Pancreas (tissue), 10 donors: ENCODE measurements at regions not wholly inside any gene's neighbourhood (a gene's known extent, or its start where the extent isn't known, plus 50 kb on each side); places are given as distances from the start of the nearest gene placed in this dataset.

Experiments
- ATAC-seq, 4 donors: fragments of 200-7000 bp; cut with Tn5 transposase; one replicate each; pipeline versions ENCODE4 v1.8.0 to v1.9.1; 2020; ENCODE audit warnings: mild to moderate bottlenecking in 4 of 4, moderate library complexity in 4 of 4
- DNase-seq, 6 donors: peaks; one replicate each; pipeline ENCODE4 v3.0.0-alpha.2; 2020
- FAIRE-seq: peaks from 2 replicates; lab custom pipeline; 2012; peaks lifted over from hg19 to GRCh38; lab: Jason Lieb, UNC
- H3K27ac ChIP-seq, 4 donors: fragments of 200-600 bp; sonication (generic); 1 replicate in 3 of 4; 2 replicates in 1 of 4; pipeline versions ENCODE4 v1.5.0 to v1.8.0; 2020
- H3K27me3 ChIP-seq, 4 donors: fragments of 200-600 bp; one replicate each; pipeline ENCODE4 v1.8.0; 2021
- H3K36me3 ChIP-seq, 3 donors: fragments of 200-600 bp; sonication (generic) in 1 of 3; one replicate each; pipeline versions ENCODE4 v1.5.0 to v1.8.0; 2020 to 2021
- H3K4me1 ChIP-seq, 3 donors: fragments of 200-600 bp; one replicate each; pipeline ENCODE4 v1.8.0; 2021
- H3K4me3 ChIP-seq, 4 donors: fragments of 200-600 bp; sonication (generic) in 2 of 4; one replicate each; pipeline versions ENCODE4 v1.5.0 to v1.8.0; 2020 to 2021
- H3K9me3 ChIP-seq, 4 donors: fragments of 200-600 bp; one replicate each; pipeline ENCODE4 v1.8.0; 2021
- CTCF ChIP-seq, 4 donors: fragments of 200-600 bp; sonication (generic) in 3 of 4; IDR thresholded peaks; one replicate each; pipeline versions ENCODE4 v1.5.0 to v1.8.0; 2021; ENCODE audit warnings: antibody characterized with exemption in 4 of 4
- WGBS, 2 donors: extraction: QIAGEN DNeasy Blood & Tissue Kit; methylation state at CpG; one replicate each; pipeline ENCODE4 v1.1.7; 2013; 5-methylcytosine and 5-hydroxymethylcytosine counted together
- intact Hi-C, 3 donors: fragments of 100-400 bp; cut with DNase I; formaldehyde crosslinking; loops; one replicate each; pipeline versions ENCODE4 v1.11.1 to v1.14.2; 2022
- donor health status: healthy with polysubstance abuse.
- donor health status: DM: no; HTN: no; CAD: no; lungs with moderate emphysema.
- donor health status: DM: no; HTN: no; CAD: no.
- donor health status: control.
- donor health status: control.
- donor health status: Bipolar disorder and iron deficiency.
- donor health status: DM: yes; HTN: yes; CAD: no.
- donor health status: DM: no; HTN: no; CAD: no.
- donor health status: DM: no; HTN: no; CAD: no.
- donor health status: DM: yes; HTN: yes; CAD: no.

- 58 to 59% methylated on average over 2 of the region's 2 CpGs for WGBS, 2 donors
Observed at GRCh38 chr1:228821252-228821651, 86.0 kb downstream of the RHOU start.

GRCh38 chr1:228823200-228823599, 87.9 kb downstream of the RHOU start:
- DNase-seq (no peak), FAIRE-seq (no peak), ATAC-seq (no peak)
- Histone ChIP-seq H3K27me3 (no peaks in the 10 kb centered on the region), H3K27ac (no peak overlapping the region), H3K4me1 (no peaks in the 10 kb centered on the region), H3K4me3 (no peak overlapping the region), H3K36me3 (no peaks in the 10 kb centered on the region), H3K9me3 (no peaks in the 10 kb centered on the region)
- 79% methylated on average over 3 of the region's 3 CpGs for WGBS, 2 donors
- TF ChIP-seq CTCF (IDR thresholded peaks at IDR 0.05): no peak
- intact Hi-C loops: no loop called here

More at GRCh38 chr1:228821252-228821651, 86.0 kb downstream of the RHOU start:
- H3K27ac ChIP-seq: peak overlapping the region in 1 of 4 donors; percentile 8
- no peaks in the 10 kb centered on the region for H3K27me3 ChIP-seq
- ATAC-seq (peak in 1 of 4 donors; percentile 35), FAIRE-seq (no peak), DNase-seq (no peak)
- H3K9me3 ChIP-seq: no peaks in the 10 kb centered on the region
- H3K4me3 ChIP-seq: no peak overlapping the region
- H3K36me3 ChIP-seq: no peaks in the 10 kb centered on the region
- no peak for TF ChIP-seq CTCF (IDR thresholded peaks at IDR 0.05)
- intact Hi-C loops: no loop called here
- H3K4me1 ChIP-seq: no peaks in the 10 kb centered on the region

- TF ChIP-seq CTCF (IDR thresholded peaks at IDR 0.05): no peak
- no peaks in the 10 kb centered on the region for H3K36me3 ChIP-seq
- FAIRE-seq: no peak
- ATAC-seq: no peak
- no peaks in the 10 kb centered on the region for H3K27me3 ChIP-seq
- H3K4me3 ChIP-seq: no peak overlapping the region
- H3K27ac ChIP-seq: no peak overlapping the region
- intact Hi-C loops: no loop called here
- no peak for DNase-seq
- H3K9me3 ChIP-seq: no peaks in the 10 kb centered on the region
- H3K4me1 ChIP-seq: peaks cover 0 to 6% (median 0%) of the 10 kb centered on the region in 3 donors
- WGBS, 2 donors: 89 to 93% methylated on average over 7 of the region's 7 CpGs
Observed at GRCh38 chr1:228824366-228824765, 89.1 kb downstream of the RHOU start.

- H3K27ac ChIP-seq: no peak overlapping the region
- TF ChIP-seq CTCF (IDR thresholded peaks at IDR 0.05): no peak
- DNase-seq: no peak
- H3K9me3 ChIP-seq: no peaks in the 10 kb centered on the region
- H3K4me3 ChIP-seq: no peak overlapping the region
- peaks cover 3 to 12% (median 4%) of the 10 kb centered on the region in 3 donors for H3K4me1 ChIP-seq
- no peak for ATAC-seq
- FAIRE-seq: no peak
- no peaks in the 10 kb centered on the region for H3K36me3 ChIP-seq
- H3K27me3 ChIP-seq: no peaks in the 10 kb centered on the region
- intact Hi-C loops: no loop called here
Observed at GRCh38 chr1:228825041-228825440, 89.8 kb downstream of the RHOU start.

GRCh38 chr1:228825840-228826484, 90.7 kb downstream of the RHOU start:
- H3K27ac ChIP-seq: no peak overlapping the region
- H3K36me3 ChIP-seq: no peaks in the 10 kb centered on the region
- ATAC-seq: no peak
- intact Hi-C loops: no loop called here
- WGBS, 2 donors: 55 to 61% methylated on average over 5 of the region's 5 CpGs
- TF ChIP-seq CTCF (IDR thresholded peaks at IDR 0.05): no peak
- FAIRE-seq: no peak
- no peaks in the 10 kb centered on the region for H3K9me3 ChIP-seq
- H3K4me3 ChIP-seq: no peak overlapping the region
- H3K4me1 ChIP-seq: peaks cover 9 to 18% (median 11%) of the 10 kb centered on the region in 3 donors
- H3K27me3 ChIP-seq: no peaks in the 10 kb centered on the region
- DNase-seq: no peak
